NCI-H1694 treated with DMSO at 0.1 percent for 48 hours (cell line): ENCODE measurements at regions not wholly inside any gene's neighbourhood (a gene's known extent, or its start where the extent isn't known, plus 50 kb on each side); places are given as distances from the start of the nearest gene placed in this dataset.
"Not testable (repeated sequence)": the region's sequence is repeated elsewhere in the genome, so short reads cannot be mapped to it uniquely, and the experiment has no call there.

Source experiments
- DNase-seq: peaks from one replicate; lab custom pipeline; 2025; lab: John Stamatoyannopoulos, UW

DNA sequence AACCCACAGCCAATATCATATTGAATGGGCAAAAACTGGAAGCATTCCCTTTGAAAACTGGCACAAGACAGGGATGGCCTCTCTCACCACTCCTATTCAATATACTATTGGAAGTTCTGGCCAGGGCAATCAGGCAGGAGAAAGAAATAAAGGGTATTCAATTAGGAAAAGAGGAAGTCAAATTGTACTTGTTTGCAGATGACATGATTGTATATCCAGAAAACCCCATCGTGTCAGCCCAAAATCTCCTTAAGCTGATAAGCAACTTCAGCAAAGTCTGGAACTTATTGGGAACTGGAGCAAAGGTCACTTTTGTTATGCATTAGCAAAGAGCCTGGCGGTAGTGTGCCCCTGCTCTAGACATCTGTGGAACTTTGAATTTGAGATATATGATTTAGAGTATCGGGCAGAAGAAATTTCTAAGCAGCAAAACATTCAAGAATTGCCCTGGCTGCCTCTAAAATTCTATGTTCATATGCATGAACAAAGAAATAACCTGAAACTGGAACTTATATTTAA, 53.4 kb upstream of the PSMA1 start:
- not testable (repeated sequence) for DNase-seq

- DNase-seq, result no peak
Measured at GRCh38 chr11:14577292-14577691, 57.1 kb upstream of the PSMA1 start.

- DNase-seq, result no peak
Measured at GRCh38 chr11:14577835-14578529, 57.8 kb upstream of the PSMA1 start.

GRCh38 chr11:14578541-14578956, 58.4 kb upstream of the PSMA1 start:
- DNase-seq, result peak; percentile 17

DNA sequence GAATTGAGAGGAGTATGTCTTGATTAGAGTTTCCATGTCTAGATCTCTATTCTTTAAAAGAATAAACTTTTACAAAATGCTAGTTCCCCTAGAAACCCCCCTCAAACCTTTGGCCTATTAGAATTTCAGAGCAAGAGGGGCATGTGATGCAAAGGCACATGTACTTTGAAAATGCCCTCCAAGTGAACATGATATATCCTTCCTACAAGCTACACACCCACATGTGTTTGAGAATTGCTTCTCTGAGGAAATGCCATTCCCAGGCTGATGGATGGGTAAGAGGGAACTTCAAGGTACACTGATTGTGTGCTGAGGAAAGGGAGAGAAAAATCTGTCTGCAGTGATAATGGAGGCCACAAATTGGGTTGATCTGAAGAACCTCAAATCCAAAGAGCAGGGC, 59.5 kb upstream of the PSMA1 start:
- no peak for DNase-seq

GRCh38 chr11:14582793-14583192, 60.8 kb upstream of the PDE3B start:
- no peak for DNase-seq

DNA sequence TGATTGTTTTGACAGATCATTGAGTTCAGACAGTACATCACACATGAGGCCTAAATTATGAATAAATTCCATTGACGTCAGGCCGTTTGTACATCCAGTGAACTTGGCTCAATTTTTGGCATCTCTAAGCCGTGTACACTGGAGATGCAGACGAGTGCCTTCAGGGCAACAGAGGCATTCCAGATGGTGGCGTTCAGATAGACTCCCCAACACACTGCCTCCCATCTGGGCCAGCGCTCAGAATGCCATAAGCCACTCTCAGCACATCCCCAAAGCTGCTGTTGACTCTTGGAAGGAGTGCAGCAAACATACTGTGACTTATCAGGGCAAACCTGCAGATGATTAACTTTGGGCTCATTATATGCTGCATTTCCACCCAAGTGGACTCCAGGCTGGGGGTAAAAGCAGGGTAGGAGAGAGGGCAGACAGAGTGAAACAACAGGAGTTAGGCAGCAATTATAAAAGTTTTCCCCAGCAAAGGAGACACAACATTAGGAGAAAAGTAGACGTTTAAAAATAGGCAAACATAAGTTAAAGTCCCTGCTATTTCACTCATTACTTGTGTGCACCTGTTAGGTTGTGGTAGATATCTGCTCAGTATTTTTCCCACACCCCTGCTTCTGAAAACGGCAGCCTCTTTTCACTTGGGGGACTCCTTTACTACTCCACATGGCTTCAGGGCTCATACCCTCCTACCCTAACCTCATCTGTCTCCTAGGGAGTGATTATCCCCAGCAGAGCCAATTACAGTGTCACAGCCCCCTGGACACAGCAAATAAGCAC, 60.2 kb upstream of the PDE3B start:
- DNase-seq, result peak; percentile 80

DNA sequence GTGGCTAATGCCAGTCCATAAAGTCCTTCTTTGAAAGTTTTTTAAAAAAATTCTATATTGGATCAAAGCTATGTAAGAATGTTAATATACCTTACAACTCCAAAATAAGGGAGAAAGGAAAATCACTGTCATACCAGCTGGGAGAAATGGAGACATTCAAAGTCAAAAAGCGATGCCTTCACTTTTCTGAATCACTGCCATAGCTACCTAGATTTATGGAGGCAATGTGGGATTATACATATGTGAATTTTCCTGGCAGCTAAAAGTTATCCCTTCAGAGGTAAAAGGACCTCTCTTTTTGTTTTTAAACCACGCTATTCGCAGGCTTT, 59.6 kb upstream of the PDE3B start:
- no peak for DNase-seq

- no peak for DNase-seq
Measured at GRCh38 chr11:14584595-14584994, 59.0 kb upstream of the PDE3B start.

DNA sequence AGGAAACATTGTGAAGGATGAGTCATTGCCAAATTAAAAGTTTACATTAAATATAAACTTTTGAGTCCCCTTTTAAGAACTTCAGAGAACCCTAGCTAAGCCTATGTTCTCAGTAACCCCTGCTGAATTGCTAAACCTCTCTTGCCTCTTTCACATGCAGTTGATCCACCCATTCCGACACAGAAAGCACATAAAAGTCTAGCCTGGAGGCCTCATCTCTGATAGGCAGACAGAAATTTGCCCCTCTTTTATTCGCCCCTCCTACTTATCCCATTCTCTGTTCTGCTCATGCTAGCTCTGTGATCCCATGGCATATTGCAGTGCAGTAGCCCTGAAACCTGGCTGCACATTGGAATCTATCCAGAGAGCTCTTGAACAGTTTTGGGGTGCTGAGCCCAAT, 58.2 kb upstream of the PDE3B start:
- DNase-seq, result no peak

- DNase-seq, result no peak
Measured at GRCh38 chr11:14587258-14587657, 56.3 kb upstream of the PDE3B start.

- DNase-seq, result no peak
Measured at GRCh38 chr11:14588681-14589080, 54.9 kb upstream of the PDE3B start.

DNA sequence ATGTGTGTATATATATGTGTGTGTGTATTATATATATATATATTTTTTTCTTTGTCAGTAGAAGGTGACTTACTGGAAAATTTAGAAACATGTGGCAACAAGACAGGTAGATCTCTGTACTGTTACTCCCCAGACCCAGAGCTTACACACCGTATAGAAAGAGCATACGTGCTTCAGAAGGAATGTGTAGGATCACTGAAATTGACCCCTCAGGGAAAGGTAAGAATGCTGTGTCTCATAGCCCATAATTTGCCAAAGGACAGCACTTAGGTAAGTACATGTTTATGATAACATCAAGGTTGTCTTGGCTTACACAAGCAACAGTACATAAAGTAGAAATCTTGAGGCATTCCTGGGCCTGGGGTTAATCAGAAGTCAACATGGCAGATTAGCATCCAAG, 54.2 kb upstream of the PDE3B start:
- DNase-seq, result no peak

- not testable (repeated sequence) for DNase-seq
Measured at GRCh38 chr11:14591046-14591445, 52.6 kb upstream of the PDE3B start.

GRCh38 chr11:14593671-14594070, 49.9 kb upstream of the PDE3B start:
- no peak for DNase-seq
